Peyer's patch (tissue), 4 donors: ENCODE measurements at regions not wholly inside any gene's neighbourhood (a gene's known extent, or its start where the extent isn't known, plus 50 kb on each side); places are given as distances from the start of the nearest gene placed in this dataset.

Experiments
- DNase-seq, 3 donors: peaks; one replicate each; pipeline ENCODE4 v3.0.0-alpha.2; 2017 to 2019
- H3K27ac ChIP-seq, 4 donors: fragments of 200-600 bp; sonication (generic); one replicate each; pipeline ENCODE4 v1.5.1; 2016 to 2019
- H3K27me3 ChIP-seq, 2 donors: fragments of 200-600 bp; sonication (generic); one replicate each; pipeline ENCODE4 v1.5.1; 2019
- H3K36me3 ChIP-seq, 3 donors: fragments of 200-600 bp; sonication (generic); one replicate each; pipeline ENCODE4 v1.5.1; 2016 to 2019
- H3K4me1 ChIP-seq, 4 donors: fragments of 200-600 bp; sonication (generic); one replicate each; pipeline ENCODE4 v1.5.1; 2016 to 2019
- H3K4me3 ChIP-seq, 4 donors: fragments of 200-600 bp; sonication (generic); 1 replicate in 3 of 4; 2 replicates in 1 of 4; pipeline ENCODE4 v1.5.1; 2016 to 2019; ENCODE audit warnings: mild to moderate bottlenecking in 1 of 4
- H3K9me3 ChIP-seq, 4 donors: fragments of 200-600 bp; sonication (generic); one replicate each; pipeline ENCODE4 v1.5.1; 2016 to 2019; ENCODE audit warnings: mild to moderate bottlenecking in 1 of 4
- POLR2A ChIP-seq, 2 donors: fragments of 450-650 bp; IDR thresholded peaks; one replicate each; pipeline ENCODE4 v1.5.1; 2017; ENCODE audit warnings: antibody characterized with exemption in 2 of 2, mild to moderate bottlenecking in 2 of 2, moderate library complexity in 2 of 2
- TF ChIP-seq, protein P1 (sequence below), 6 experiments: fragments of 450-650 bp in 4 of 6; fragments of 200-600 bp in 2 of 6; sonication (generic) in 1 of 6; IDR thresholded peaks; one replicate each; pipeline ENCODE4 v1.5.1; 2017 to 2019; ENCODE audit warnings: antibody characterized with exemption in 6 of 6, mild to moderate bottlenecking in 3 of 6, moderate library complexity in 1 of 6

DNA sequence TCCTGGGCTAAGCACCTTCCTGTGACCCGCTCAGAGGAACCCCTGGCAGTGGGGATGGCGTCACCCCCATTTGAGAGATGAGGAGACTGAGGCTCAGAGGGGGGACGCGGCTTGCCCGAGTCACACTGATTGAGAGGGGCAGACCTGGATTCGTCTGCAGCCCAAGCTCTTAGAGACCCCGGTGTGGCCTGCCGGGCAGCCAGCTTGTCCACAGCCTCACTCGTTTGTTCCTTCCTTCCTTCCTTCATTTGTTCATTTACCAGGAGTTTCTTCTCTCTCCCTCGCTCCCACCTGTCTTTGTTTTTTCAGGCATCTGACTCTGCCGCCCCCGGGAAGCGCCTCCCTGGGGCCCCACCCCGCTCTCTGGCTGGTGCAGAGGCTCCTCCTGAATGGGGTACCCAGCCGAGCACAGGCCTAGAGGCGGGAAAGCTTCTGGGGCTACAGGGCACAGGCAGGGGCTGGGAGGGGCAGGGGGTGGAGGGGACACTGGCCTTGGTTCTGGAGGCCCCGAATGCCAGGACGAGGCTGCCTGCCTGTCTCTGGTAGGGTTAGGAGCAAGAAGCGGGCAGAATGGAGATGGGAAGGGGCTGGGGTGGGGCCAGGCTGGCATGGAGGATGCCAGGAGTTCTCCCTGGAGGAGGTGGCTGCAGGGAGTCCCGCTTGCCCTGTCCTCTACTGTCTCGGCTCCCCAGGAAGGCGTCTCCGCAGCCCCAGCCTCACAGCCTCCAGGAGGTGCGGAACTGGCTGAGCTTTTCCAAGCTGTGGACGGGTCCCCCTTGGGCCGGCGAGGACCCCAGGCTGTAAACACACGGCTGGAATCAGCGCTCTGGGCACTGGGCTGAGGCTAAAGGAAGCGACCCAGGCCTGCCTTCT lies 91.6 kb downstream of the UNCX start:
- Histone ChIP-seq H3K4me3 (no peak overlapping the region), H3K27ac (no peak overlapping the region), H3K4me1 (no peaks in the 10 kb centered on the region), H3K36me3 (no peaks in the 10 kb centered on the region), H3K27me3 (no peaks in the 10 kb centered on the region), H3K9me3 (no peaks in the 10 kb centered on the region)
- TF ChIP-seq, protein P1, sequence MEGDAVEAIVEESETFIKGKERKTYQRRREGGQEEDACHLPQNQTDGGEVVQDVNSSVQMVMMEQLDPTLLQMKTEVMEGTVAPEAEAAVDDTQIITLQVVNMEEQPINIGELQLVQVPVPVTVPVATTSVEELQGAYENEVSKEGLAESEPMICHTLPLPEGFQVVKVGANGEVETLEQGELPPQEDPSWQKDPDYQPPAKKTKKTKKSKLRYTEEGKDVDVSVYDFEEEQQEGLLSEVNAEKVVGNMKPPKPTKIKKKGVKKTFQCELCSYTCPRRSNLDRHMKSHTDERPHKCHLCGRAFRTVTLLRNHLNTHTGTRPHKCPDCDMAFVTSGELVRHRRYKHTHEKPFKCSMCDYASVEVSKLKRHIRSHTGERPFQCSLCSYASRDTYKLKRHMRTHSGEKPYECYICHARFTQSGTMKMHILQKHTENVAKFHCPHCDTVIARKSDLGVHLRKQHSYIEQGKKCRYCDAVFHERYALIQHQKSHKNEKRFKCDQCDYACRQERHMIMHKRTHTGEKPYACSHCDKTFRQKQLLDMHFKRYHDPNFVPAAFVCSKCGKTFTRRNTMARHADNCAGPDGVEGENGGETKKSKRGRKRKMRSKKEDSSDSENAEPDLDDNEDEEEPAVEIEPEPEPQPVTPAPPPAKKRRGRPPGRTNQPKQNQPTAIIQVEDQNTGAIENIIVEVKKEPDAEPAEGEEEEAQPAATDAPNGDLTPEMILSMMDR (IDR thresholded peaks at IDR 0.05), result no peak
- peak in 1 of 3 donors; percentile 33 for DNase-seq

DNA sequence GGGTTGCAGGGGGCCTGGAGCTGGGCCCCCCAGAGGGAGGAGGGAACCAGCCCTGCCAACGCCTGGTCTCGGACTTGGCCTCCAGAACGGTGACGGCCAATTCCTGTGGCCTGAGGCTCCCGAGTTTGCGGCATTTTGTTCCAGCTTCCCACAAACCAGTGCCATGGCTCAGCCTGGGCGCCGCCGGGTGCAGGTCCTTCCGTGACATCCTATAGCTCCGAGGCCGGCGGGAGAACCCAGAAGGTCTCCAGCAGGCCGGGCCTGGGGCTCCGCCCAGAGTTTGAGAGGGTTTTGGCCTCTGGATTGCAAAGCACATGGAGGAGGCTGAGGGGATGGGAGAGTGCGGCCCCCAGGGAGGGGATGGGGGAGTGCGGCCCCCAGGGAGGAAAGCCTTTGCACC lies 92.6 kb downstream of the UNCX start:
- TF ChIP-seq, protein P1 (IDR thresholded peaks at IDR 0.05), result no peak
- TF ChIP-seq POLR2A (IDR thresholded peaks at IDR 0.05), result no peak
- Histone ChIP-seq H3K9me3 (no peaks in the 10 kb centered on the region), H3K36me3 (no peaks in the 10 kb centered on the region), H3K27me3 (no peaks in the 10 kb centered on the region), H3K4me3 (no peak overlapping the region), H3K27ac (no peak overlapping the region), H3K4me1 (no peaks in the 10 kb centered on the region)
- DNase-seq, result peak in 1 of 3 donors; percentile 40

DNA sequence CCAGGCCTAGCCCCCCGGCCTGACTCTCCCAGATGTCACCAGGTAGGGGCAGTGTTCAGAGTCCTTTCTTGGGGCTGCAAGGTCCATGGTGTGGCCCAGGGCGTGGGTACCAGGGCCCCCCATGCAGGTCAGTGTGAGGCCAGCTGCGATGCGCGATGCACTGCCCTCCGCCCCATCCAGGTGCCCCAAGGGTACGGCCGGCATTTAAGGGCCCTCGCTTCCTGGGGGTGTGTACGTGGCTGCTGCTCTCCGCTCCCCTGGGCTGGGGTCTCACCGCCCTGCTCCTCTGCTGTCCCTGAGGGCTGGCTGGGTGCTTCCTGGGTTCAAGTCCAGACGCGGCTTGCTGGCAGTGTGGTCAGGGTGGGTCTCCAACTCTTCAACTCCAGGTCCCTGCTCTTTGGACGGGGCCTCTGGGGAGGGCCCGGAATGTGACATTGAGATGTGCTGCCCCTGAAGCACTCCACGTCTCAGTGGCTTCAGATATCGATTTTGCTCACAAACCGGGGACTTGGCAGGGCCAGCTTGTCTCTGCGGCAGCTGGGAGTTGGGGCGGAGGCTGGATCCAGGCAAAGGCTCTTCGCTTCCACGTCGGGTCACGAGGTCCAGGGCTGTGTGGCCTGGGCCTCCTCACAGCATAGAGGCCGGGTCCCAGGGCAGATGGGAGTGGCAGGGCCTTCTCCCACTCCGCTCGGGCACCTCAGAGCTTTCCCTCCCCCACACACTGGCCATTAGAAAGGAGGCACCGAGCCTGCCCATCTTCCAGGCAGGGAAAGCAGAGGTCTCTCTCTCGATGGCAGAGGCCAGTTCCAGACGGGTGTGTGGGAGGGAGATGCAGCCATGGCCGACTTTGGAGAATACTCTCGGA lies 93.2 kb downstream of the UNCX start:
- no peaks in the 10 kb centered on the region for H3K4me1 ChIP-seq
- TF ChIP-seq, protein P1 (IDR thresholded peaks at IDR 0.05), result no peak
- no peak for TF ChIP-seq POLR2A (IDR thresholded peaks at IDR 0.05)
- no peaks in the 10 kb centered on the region for H3K9me3 ChIP-seq
- H3K27ac ChIP-seq, result no peak overlapping the region
- no peaks in the 10 kb centered on the region for H3K36me3 ChIP-seq
- H3K27me3 ChIP-seq, result no peaks in the 10 kb centered on the region
- DNase-seq, result peak in 1 of 3 donors; percentile 43
- no peak overlapping the region for H3K4me3 ChIP-seq

DNA sequence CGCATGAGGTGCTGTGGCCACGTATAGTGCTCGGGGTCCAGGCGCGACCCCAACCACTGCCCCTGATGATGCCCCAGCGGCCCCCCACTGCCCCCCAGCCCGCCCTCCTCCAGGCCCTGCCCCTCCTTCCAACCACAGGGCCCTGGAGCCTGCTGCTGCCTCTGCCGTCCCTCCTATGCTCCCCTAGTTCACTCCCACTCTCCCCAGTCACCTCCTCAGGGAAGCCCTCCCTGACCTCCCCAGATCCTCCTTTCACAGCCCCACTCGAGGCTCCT lies 93.8 kb downstream of the UNCX start:
- Histone ChIP-seq H3K4me1 (no peaks in the 10 kb centered on the region), H3K9me3 (no peaks in the 10 kb centered on the region), H3K4me3 (no peak overlapping the region), H3K27me3 (no peaks in the 10 kb centered on the region), H3K36me3 (no peaks in the 10 kb centered on the region), H3K27ac (no peak overlapping the region)
- TF ChIP-seq POLR2A (IDR thresholded peaks at IDR 0.05), result no peak
- TF ChIP-seq, protein P1 (IDR thresholded peaks at IDR 0.05), result no peak
- DNase-seq, result no peak

DNA sequence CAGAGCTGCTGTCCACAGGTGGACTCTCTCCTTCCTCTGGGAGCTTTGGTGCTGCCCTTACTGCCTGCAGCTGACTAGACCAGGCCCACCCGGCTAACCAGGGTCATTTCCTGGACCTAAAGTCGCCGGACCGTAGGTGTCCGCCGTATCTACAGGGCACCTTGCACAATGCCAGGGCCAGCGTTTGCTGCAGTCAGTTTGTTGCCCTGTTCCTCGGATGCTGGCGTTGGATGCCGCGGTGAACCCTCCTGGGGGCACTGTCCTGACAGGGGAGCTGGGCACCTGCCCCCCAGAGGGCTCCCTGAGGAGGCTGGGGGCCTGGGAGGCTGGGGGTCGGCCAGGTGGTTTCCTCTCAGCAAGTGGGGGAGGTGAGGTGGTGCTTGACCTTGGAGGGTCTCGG lies 96.6 kb downstream of the UNCX start:
- Histone ChIP-seq H3K27me3 (no peaks in the 10 kb centered on the region), H3K4me3 (no peak overlapping the region), H3K4me1 (no peaks in the 10 kb centered on the region), H3K9me3 (no peaks in the 10 kb centered on the region), H3K36me3 (no peaks in the 10 kb centered on the region), H3K27ac (no peak overlapping the region)
- TF ChIP-seq POLR2A (IDR thresholded peaks at IDR 0.05), result no peak
- TF ChIP-seq, protein P1 (IDR thresholded peaks at IDR 0.05), result no peak
- DNase-seq, result no peak
